PFSK-1 (cell line): ENCODE measurements at regions not wholly inside any gene's neighbourhood (a gene's known extent, or its start where the extent isn't known, plus 50 kb on each side); places are given as distances from the start of the nearest gene placed in this dataset.

ENCODE experiments used
- FOXP2 ChIP-seq: optimal IDR thresholded peaks from 2 replicates; pipeline ENCODE3; 2011; ENCODE audit warnings: borderline replicate concordance, control low read depth, inconsistent platforms; ENCODE audit not compliant: insufficient read depth; ENCODE audit errors: extremely low read length, extremely low read depth
- POLR2AphosphoS5 ChIP-seq: IDR thresholded peaks from 2 replicates; pipeline ENCODE4 v1.6.1; 2012; ENCODE audit warnings: low read depth, mild to moderate bottlenecking, control low read depth, low read length, moderate library complexity
- REST ChIP-seq, 2 experiments: IDR thresholded peaks; 2 replicates each; pipeline versions ENCODE4 v1.6.1 to v1.8.0; 2011 to 2012; ENCODE audit warnings: low read depth in 2 of 2, low read length in 2 of 2, control low read depth in 1 of 2, inconsistent platforms in 1 of 2, mild to moderate bottlenecking in 1 of 2, moderate library complexity in 1 of 2; ENCODE audit not compliant: insufficient read depth in 1 of 2
- SIN3A ChIP-seq: IDR thresholded peaks from 2 replicates; pipeline ENCODE4 v1.6.1; 2012; ENCODE audit warnings: mild to moderate bottlenecking, low read length, moderate library complexity, borderline replicate concordance; ENCODE audit not compliant: insufficient read depth
- TAF1 ChIP-seq: IDR thresholded peaks from 2 replicates; pipeline ENCODE4 v1.6.1; 2012; ENCODE audit warnings: low read length, control low read depth, borderline replicate concordance; ENCODE audit not compliant: insufficient read depth

DNA sequence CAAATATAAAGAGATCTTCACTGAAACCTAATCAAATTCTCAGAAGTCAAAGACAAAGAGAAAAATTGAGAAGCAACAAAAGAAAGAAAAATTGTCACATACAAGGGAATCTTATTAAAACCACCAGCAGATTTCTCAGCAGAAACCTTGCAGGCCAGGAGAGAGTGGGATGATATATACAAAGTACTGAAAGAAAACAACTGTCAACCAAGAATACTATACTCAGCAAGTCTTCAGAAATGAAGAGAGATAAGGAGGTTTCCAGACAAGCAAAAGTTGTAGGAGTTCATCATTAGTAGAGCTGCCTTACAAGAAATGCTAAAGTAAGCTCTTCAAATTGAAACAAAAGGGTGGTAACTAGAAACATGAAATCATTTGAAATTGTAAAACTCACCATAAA lies 345.6 kb downstream of the MAFB start:
- no peak for TF ChIP-seq REST (IDR thresholded peaks at IDR 0.05; ENCODE audit: insufficient read depth in 1 of 2, low read depth in 2 of 2, low read length in 2 of 2)
- TF ChIP-seq SIN3A: no peak
- no peak for TF ChIP-seq POLR2AphosphoS5
- no peak for TF ChIP-seq TAF1
- TF ChIP-seq FOXP2: no peak

- TF ChIP-seq TAF1 (no peak), FOXP2 (no peak), REST (IDR thresholded peaks at IDR 0.05; ENCODE audit: insufficient read depth in 1 of 2, low read depth in 2 of 2, low read length in 2 of 2) (no peak), SIN3A (no peak), POLR2AphosphoS5 (no peak)
Measured at GRCh38 chr20:40341561-40341960, 347.5 kb downstream of the MAFB start.

DNA sequence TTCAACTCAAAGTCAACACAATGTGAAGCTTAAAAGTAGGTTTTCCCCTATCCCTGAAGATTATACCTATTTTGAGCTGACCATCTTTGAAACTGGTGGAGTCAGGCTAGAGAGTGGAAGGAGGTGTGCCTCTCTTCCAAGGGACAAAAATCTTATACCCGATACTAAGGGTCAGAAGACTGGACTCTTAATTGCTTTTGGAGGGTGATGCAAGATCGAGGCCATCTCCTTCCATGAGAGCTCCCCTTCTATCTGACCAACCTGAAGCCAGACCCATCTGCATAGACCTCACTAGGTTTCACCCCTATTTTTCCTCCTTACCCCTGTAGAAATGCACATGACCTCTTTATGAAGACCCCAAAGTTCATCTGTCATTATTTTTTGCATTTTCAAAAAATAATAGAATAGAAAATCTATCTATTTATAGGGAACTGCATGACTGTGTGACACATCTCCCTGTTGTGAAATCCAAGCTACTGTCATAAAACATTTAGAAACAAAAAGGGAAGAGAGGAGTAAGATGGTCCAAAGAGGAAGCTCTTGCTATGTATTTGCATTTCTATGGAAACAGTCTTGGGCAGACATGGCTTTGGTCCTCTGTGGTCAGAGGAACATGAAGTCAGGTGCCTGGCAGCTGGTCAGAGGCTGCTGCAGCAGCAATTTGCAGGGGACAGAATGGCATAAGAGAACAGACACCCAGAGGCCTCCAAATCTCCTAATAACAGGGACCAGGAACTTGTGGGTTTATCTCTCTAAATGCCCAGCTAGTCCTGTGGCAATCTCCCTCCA lies 349.2 kb downstream of the MAFB start:
- TF ChIP-seq REST (IDR thresholded peaks at IDR 0.05; ENCODE audit: insufficient read depth in 1 of 2, low read depth in 2 of 2, low read length in 2 of 2) (no peak), SIN3A (no peak), FOXP2 (no peak), POLR2AphosphoS5 (no peak), TAF1 (no peak)

- no peak for TF ChIP-seq FOXP2
- no peak for TF ChIP-seq POLR2AphosphoS5
- TF ChIP-seq REST (IDR thresholded peaks at IDR 0.05; ENCODE audit: insufficient read depth in 1 of 2, low read depth in 2 of 2, low read length in 2 of 2): no peak
- no peak for TF ChIP-seq TAF1
- no peak for TF ChIP-seq SIN3A
Measured at GRCh38 chr20:40336533-40336932, 352.5 kb downstream of the MAFB start.
